ENCODE measurements at regions not wholly inside any gene's neighbourhood (a gene's known extent, or its start where the extent isn't known, plus 50 kb on each side); places are given as distances from the start of the nearest gene placed in this dataset.

- TF ChIP-seq YY1 (IDR thresholded peaks at IDR 0.05; ENCODE audit: insufficient read depth, insufficient read length), result no peak
- TF ChIP-seq SUZ12 (IDR thresholded peaks at IDR 0.05; ENCODE audit: extremely low read depth, insufficient read depth, insufficient read length), result no peak
- no peak for TF ChIP-seq ZNF274 (IDR thresholded peaks at IDR 0.05; ENCODE audit: low read depth, low read length)
These were observed 154.2 kb upstream of the FOXG1 start for GRCh38 chr14:28612414-28612813.
